A673 (cell line): ENCODE measurements at regions not wholly inside any gene's neighbourhood (a gene's known extent, or its start where the extent isn't known, plus 50 kb on each side); places are given as distances from the start of the nearest gene placed in this dataset.

Experiments used
- EZH2 ChIP-seq: fragments of 200-600 bp; sonication (generic); IDR thresholded peaks from 2 replicates; pipeline ENCODE4 v1.6.1; 2017; ENCODE audit warnings: borderline replicate concordance, low read depth, mild to moderate bottlenecking, mixed read lengths, antibody characterized with exemption, low read length; ENCODE audit not compliant: poor library complexity, severe bottlenecking
- TF ChIP-seq, protein P1 (sequence below): fragments of 300-800, 200-600 bp; sonication (generic); conservative IDR thresholded peaks from 2 replicates; pipeline ENCODE4 v1.5.1; 2017; ENCODE audit warnings: low read depth, mild to moderate bottlenecking, antibody characterized with exemption, low read length, moderate library complexity, mixed read lengths

GRCh38 chr12:107875786-107876185 lies 101.3 kb downstream of the ASCL4 start:
- TF ChIP-seq, protein P1, sequence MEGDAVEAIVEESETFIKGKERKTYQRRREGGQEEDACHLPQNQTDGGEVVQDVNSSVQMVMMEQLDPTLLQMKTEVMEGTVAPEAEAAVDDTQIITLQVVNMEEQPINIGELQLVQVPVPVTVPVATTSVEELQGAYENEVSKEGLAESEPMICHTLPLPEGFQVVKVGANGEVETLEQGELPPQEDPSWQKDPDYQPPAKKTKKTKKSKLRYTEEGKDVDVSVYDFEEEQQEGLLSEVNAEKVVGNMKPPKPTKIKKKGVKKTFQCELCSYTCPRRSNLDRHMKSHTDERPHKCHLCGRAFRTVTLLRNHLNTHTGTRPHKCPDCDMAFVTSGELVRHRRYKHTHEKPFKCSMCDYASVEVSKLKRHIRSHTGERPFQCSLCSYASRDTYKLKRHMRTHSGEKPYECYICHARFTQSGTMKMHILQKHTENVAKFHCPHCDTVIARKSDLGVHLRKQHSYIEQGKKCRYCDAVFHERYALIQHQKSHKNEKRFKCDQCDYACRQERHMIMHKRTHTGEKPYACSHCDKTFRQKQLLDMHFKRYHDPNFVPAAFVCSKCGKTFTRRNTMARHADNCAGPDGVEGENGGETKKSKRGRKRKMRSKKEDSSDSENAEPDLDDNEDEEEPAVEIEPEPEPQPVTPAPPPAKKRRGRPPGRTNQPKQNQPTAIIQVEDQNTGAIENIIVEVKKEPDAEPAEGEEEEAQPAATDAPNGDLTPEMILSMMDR: 0 out of 2 replicates have a peak, but pooled peaks have one; percentile 16
- TF ChIP-seq EZH2: no peak
